DOHH2 (cell line): ENCODE measurements at regions not wholly inside any gene's neighbourhood (a gene's known extent, or its start where the extent isn't known, plus 50 kb on each side); places are given as distances from the start of the nearest gene placed in this dataset.

Experiments used
- EZH2phosphoT487 ChIP-seq: fragments of 200-600 bp; sonication (generic); IDR thresholded peaks from 2 replicates; pipeline ENCODE4 v1.6.1; 2017; ENCODE audit warnings: borderline replicate concordance, mild to moderate bottlenecking, antibody characterized with exemption, low read length, moderate library complexity, mixed read lengths
- TF ChIP-seq, protein P1 (sequence below): fragments of 200-600 bp; sonication (generic); IDR thresholded peaks from one replicate; pipeline ENCODE4 v1.5.1; 2014; ENCODE audit warnings: antibody characterized with exemption, mild to moderate bottlenecking, low read depth, low read length; ENCODE audit not compliant: poor library complexity, severe bottlenecking

DNA sequence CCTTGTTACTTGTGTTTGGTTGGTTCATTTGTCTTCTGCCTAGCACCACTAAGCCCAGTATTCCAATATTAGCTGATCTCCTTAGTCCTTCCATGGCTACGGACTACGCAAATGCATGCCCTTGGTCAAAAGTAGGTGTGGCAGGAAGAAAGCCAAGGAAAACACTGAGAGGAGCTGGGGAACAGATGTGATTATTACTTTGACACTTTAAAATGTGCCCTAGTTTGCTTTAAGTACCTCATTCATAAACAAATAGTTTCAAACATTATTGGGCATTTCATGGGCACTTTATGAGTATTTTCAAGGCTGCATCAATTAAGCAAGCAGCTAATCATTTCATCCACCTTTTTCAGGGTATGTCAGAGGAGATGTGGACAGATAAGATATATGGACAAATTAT lies 60.1 kb upstream of the HDDC2 start:
- TF ChIP-seq, protein P1, sequence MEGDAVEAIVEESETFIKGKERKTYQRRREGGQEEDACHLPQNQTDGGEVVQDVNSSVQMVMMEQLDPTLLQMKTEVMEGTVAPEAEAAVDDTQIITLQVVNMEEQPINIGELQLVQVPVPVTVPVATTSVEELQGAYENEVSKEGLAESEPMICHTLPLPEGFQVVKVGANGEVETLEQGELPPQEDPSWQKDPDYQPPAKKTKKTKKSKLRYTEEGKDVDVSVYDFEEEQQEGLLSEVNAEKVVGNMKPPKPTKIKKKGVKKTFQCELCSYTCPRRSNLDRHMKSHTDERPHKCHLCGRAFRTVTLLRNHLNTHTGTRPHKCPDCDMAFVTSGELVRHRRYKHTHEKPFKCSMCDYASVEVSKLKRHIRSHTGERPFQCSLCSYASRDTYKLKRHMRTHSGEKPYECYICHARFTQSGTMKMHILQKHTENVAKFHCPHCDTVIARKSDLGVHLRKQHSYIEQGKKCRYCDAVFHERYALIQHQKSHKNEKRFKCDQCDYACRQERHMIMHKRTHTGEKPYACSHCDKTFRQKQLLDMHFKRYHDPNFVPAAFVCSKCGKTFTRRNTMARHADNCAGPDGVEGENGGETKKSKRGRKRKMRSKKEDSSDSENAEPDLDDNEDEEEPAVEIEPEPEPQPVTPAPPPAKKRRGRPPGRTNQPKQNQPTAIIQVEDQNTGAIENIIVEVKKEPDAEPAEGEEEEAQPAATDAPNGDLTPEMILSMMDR = no peak
- TF ChIP-seq EZH2phosphoT487 = no peak
